Adrenal gland (tissue), 9 donors: ENCODE measurements at regions not wholly inside any gene's neighbourhood (a gene's known extent, or its start where the extent isn't known, plus 50 kb on each side); places are given as distances from the start of the nearest gene placed in this dataset.

Source experiments
- DNase-seq, 7 donors: peaks; one replicate each; pipeline ENCODE4 v3.0.0-alpha.2; 2019 to 2020
- H3K27ac ChIP-seq, 5 donors: fragments of 200-600 bp; sonication (generic) in 4 of 5; 1 replicate in 3 of 5; 2 replicates in 2 of 5; pipeline versions ENCODE4 v1.5.1 to v1.8.0; 2016 to 2020; ENCODE audit warnings: mild to moderate bottlenecking in 1 of 5
- H3K27me3 ChIP-seq: fragments of 200-600 bp; 2 replicates; pipeline ENCODE4 v1.8.0; 2021
- H3K36me3 ChIP-seq, 2 donors: fragments of 200-600 bp; replicated peaks in 1 of 2; 1 replicate in 1 of 2; 2 replicates in 1 of 2; pipeline versions ENCODE4 v1.5.1 to v1.8.0; 2018 to 2022
- H3K4me1 ChIP-seq, 2 donors: fragments of 200-600 bp; replicated peaks in 1 of 2; 1 replicate in 1 of 2; 2 replicates in 1 of 2; pipeline versions ENCODE4 v1.5.1 to v1.8.0; 2018 to 2021
- H3K4me3 ChIP-seq, 4 donors: fragments of 200-600 bp; sonication (generic) in 3 of 4; one replicate each; pipeline ENCODE4 v1.5.1; 2016 to 2018
- H3K9me3 ChIP-seq, 3 donors: fragments of 200-600 bp; sonication (generic) in 1 of 3; replicated peaks in 1 of 3; 1 replicate in 2 of 3; 2 replicates in 1 of 3; pipeline versions ENCODE4 v1.5.1 to v1.8.0; 2016 to 2021
- POLR2A ChIP-seq, 2 donors: fragments of 450-650 bp; IDR thresholded peaks; one replicate each; pipeline ENCODE4 v1.6.1; 2017; ENCODE audit warnings: antibody characterized with exemption in 2 of 2, mild to moderate bottlenecking in 2 of 2, moderate library complexity in 1 of 2
- WGBS, 4 donors: extraction: QIAGEN DNeasy Blood & Tissue Kit in 2 of 4; methylation state at CpG; one replicate each; pipeline versions ENCODE4 v1.1.5 to v1.1.7; 2013 to 2017; 5-methylcytosine and 5-hydroxymethylcytosine counted together
- intact Hi-C, 2 donors: fragments of 100-400 bp; cut with DNase I; formaldehyde crosslinking; loops; one replicate each; pipeline versions ENCODE4 v1.14.1 to v1.15.0; 2022 to 2023
- TF ChIP-seq, protein P1 (sequence below), 6 experiments: fragments of 450-650 bp in 4 of 6; fragments of 200-600 bp in 2 of 6; sonication (generic) in 1 of 6; IDR thresholded peaks; 1 replicate in 5 of 6; 2 replicates in 1 of 6; pipeline versions ENCODE4 v1.5.1 to v1.8.0; 2016 to 2021; ENCODE audit warnings: antibody characterized with exemption in 6 of 6, mild to moderate bottlenecking in 2 of 6, moderate library complexity in 1 of 6
- donor health status: healthy with polysubstance abuse.
- donor health status: Bipolar disorder and iron deficiency.
- donor health status: DM: yes; HTN: yes; CAD: no.
- donor health status: DM: no; HTN: no; CAD: no.
- donor health status: DM: no; HTN: no; CAD: no.

DNA sequence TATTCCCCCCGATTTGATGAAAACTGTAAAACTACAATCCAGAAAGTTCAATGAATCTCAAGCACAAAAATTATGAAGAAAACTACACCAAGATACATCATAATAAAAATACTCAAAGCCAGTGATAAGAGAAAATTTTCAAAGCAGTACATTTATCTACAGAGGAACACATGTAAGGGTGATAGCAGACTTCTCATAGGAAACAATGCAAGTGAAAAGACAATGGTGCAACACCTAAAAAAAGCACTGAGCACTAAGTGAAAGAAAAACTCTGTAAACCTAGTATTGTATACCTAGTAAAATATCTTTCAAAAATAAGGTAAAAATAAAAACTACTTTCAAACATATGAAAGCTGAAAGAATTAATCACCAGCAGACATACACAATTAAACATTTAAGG is 76.1 kb upstream of the IRF2BP2 start:
- Histone ChIP-seq H3K4me3 (no peak overlapping the region), H3K27ac (no peak overlapping the region), H3K36me3 (no peaks in the 10 kb centered on the region), H3K4me1 (peaks cover 6 to 21% of the 10 kb centered on the region in 2 donors), H3K27me3 (no peaks in the 10 kb centered on the region), H3K9me3 (no peaks in the 10 kb centered on the region)
- TF ChIP-seq POLR2A (IDR thresholded peaks at IDR 0.05) = no peak
- TF ChIP-seq, protein P1, sequence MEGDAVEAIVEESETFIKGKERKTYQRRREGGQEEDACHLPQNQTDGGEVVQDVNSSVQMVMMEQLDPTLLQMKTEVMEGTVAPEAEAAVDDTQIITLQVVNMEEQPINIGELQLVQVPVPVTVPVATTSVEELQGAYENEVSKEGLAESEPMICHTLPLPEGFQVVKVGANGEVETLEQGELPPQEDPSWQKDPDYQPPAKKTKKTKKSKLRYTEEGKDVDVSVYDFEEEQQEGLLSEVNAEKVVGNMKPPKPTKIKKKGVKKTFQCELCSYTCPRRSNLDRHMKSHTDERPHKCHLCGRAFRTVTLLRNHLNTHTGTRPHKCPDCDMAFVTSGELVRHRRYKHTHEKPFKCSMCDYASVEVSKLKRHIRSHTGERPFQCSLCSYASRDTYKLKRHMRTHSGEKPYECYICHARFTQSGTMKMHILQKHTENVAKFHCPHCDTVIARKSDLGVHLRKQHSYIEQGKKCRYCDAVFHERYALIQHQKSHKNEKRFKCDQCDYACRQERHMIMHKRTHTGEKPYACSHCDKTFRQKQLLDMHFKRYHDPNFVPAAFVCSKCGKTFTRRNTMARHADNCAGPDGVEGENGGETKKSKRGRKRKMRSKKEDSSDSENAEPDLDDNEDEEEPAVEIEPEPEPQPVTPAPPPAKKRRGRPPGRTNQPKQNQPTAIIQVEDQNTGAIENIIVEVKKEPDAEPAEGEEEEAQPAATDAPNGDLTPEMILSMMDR (IDR thresholded peaks at IDR 0.05) = no peak
- intact Hi-C loops = no loop called here
- no peak for DNase-seq
- WGBS, 4 donors = 95 to 100% (median 98%) methylated on average over 1 of the region's 1 CpG

DNA sequence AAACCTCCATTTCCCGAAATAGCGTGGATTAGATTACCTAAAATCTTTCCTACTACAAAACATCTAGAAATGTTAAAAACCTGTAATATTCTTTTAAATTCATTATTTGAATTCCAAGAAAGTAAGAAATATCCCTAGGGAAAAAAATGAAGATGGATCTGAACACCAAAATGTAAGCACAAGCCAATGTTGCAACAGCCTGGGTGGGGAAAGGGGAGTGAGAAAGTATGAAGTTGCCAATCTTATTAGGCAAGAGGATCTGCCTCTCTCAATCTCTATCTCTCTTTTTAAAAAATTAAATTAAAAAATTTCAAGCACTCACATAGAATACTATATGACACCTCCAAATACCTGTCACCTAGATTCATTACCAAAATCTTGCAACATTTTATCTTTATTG is 74.9 kb upstream of the IRF2BP2 start:
- peaks cover 6 to 21% of the 10 kb centered on the region in 2 donors for H3K4me1 ChIP-seq
- no peak overlapping the region for H3K4me3 ChIP-seq
- H3K36me3 ChIP-seq = no peaks in the 10 kb centered on the region
- TF ChIP-seq POLR2A (IDR thresholded peaks at IDR 0.05) = no peak
- TF ChIP-seq, protein P1 (IDR thresholded peaks at IDR 0.05) = no peak
- peak in 1 of 7 donors; percentile 27 for DNase-seq
- intact Hi-C loops = no loop called here
- H3K9me3 ChIP-seq = no peaks in the 10 kb centered on the region
- 83 to 91% (median 87%) methylated on average over 2 of the region's 2 CpGs for WGBS, 4 donors
- H3K27me3 ChIP-seq = no peaks in the 10 kb centered on the region
- peak overlapping the region in 3 of 5 donors; percentile 68 to 86 (median 78) for H3K27ac ChIP-seq

DNA sequence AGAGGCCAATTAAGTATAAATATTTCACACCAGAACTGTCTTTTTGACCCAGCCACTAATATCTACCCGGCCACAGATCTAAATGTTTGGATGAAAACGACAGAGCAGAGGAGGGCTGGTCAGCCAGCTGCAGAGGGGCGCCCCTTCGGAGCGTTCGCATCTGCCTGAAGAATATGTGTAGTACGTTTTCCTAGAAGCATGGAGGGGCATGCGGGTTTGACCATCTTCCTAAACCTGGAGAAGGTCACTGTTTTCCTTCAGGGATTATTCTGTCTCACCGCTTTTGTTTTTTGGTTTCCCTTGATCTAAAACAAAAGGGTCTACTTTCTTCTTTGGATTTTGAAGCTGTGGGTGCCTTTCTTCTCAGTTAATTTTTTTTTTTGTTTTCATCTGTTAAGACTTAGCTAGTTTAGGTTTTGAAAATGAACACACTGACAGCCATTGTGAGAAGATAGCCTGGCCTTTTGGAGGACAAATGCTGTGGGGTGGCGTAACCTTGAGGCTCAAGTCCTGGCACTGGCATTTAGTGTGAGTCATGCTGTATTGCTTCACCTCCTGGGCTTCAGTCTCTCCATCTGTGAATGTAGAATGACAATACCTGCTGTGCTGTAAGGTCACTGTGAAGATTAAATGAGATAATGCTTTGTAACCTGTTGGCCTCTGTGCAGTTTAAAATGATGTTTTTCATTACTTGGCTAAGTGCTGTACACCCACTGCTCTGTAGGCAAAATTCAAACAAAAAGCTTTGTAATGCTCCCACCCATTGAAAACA is 74.1 kb upstream of the IRF2BP2 start:
- WGBS, 4 donors = 24 to 35% (median 32%) methylated on average over 10 of the region's 10 CpGs

DNA sequence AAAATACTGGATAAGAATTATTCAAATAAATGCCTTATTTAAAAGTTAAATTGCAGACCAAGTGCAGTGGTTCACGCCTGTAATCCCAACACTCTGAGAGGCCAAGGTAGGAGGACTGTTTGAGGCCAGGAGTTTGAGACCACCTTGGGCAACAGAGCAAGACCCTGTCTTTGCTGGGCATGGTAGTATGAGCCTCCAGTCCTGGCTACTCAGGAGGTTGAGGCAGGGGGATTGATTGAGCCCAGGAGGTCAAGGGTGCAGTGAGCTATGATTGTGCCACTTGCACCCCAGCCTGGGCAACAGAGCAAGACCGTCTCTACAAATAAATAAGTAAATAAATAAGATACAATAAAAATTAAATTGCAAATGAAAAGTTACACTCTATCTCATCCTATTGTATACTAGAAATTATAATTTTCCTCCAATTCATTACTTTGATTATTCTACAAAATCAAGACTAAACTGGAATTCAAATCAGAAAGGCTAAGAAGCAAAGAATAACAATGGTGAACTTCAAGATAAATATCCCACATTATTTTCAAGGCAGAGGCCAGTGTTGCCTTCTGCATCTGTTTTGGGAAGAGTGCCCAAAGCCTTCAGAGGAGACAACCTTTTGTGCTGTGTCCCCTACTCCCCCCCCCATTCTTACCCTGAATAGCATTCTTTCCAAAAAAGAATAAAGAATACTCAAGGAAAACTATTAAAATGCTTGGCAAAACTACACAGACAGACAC is 73.3 kb upstream of the IRF2BP2 start:
- DNase-seq = peak in 3 of 7 donors; percentile 33 to 58 (median 48)
- Histone ChIP-seq H3K27ac (peak overlapping the region; percentile 58 to 94 (median 78)), H3K27me3 (no peaks in the 10 kb centered on the region), H3K9me3 (no peaks in the 10 kb centered on the region), H3K4me3 (no peak overlapping the region), H3K4me1 (peaks cover 6 to 21% of the 10 kb centered on the region in 2 donors), H3K36me3 (no peaks in the 10 kb centered on the region)
- WGBS, 4 donors = 61 to 90% (median 88%) methylated on average over 2 of the region's 2 CpGs
- no peak for TF ChIP-seq POLR2A (IDR thresholded peaks at IDR 0.05)
- TF ChIP-seq, protein P1 (IDR thresholded peaks at IDR 0.05) = no peak
- intact Hi-C loops = no loop called here

More for the DNA sequence above, 74.1 kb upstream of the IRF2BP2 start:
- Histone ChIP-seq H3K27me3 (no peaks in the 10 kb centered on the region), H3K27ac (peak overlapping the region; percentile 58 to 94 (median 78)), H3K36me3 (no peaks in the 10 kb centered on the region), H3K9me3 (no peaks in the 10 kb centered on the region), H3K4me3 (no peak overlapping the region), H3K4me1 (peaks cover 6 to 21% of the 10 kb centered on the region in 2 donors)
- DNase-seq = peak; percentile 79 to 94 (median 90)
- intact Hi-C loops = no loop called here
- no peak for TF ChIP-seq POLR2A (IDR thresholded peaks at IDR 0.05)
- TF ChIP-seq, protein P1 (IDR thresholded peaks at IDR 0.05) = no peak
